Right lobe of liver (tissue), 6 donors: ENCODE measurements at regions not wholly inside any gene's neighbourhood (a gene's known extent, or its start where the extent isn't known, plus 50 kb on each side); places are given as distances from the start of the nearest gene placed in this dataset.

Experiments used
- ATAC-seq, 4 donors: fragments of 200-7000 bp; cut with Tn5 transposase; one replicate each; pipeline ENCODE4 v1.9.1; 2020; ENCODE audit warnings: mild to moderate bottlenecking in 4 of 4, moderate library complexity in 4 of 4
- DNase-seq, 3 donors: peaks; one replicate each; pipeline ENCODE4 v3.0.0-alpha.2; 2020
- H3K27ac ChIP-seq, 3 donors: fragments of 200-600 bp; one replicate each; pipeline ENCODE4 v1.8.0; 2022
- H3K27me3 ChIP-seq, 2 donors: fragments of 200-600 bp; one replicate each; pipeline ENCODE4 v1.8.0; 2022
- H3K36me3 ChIP-seq, 4 donors: fragments of 200-600 bp; sonication (generic) in 1 of 4; one replicate each; pipeline versions ENCODE4 v1.5.1 to v1.8.0; 2017 to 2022; ENCODE audit warnings: control low read depth in 1 of 4
- H3K4me1 ChIP-seq, 4 donors: fragments of 200-600 bp; sonication (generic) in 1 of 4; one replicate each; pipeline versions ENCODE4 v1.5.1 to v1.8.0; 2017 to 2022; ENCODE audit warnings: control low read depth in 1 of 4
- H3K4me3 ChIP-seq, 3 donors: fragments of 200-600 bp; one replicate each; pipeline ENCODE4 v1.8.0; 2022
- H3K9me3 ChIP-seq, 4 donors: fragments of 200-600 bp; sonication (generic) in 1 of 4; one replicate each; pipeline versions ENCODE4 v1.5.1 to v1.8.0; 2017 to 2022; ENCODE audit warnings: control low read depth in 1 of 4
- POLR2A ChIP-seq: fragments of 450-650 bp; IDR thresholded peaks from one replicate; pipeline ENCODE4 v1.6.1; 2017; ENCODE audit warnings: antibody characterized with exemption, mild to moderate bottlenecking
- WGBS: methylation state at CpG from one replicate; pipeline ENCODE4 v1.1.6; 2018; ENCODE audit warnings: low coverage, low lambda C conversion rate; ENCODE audit not compliant: insufficient coverage; ENCODE audit errors: missing lambda C conversion rate; 5-methylcytosine and 5-hydroxymethylcytosine counted together
- intact Hi-C, 2 donors: fragments of 100-400 bp; cut with DNase I; formaldehyde crosslinking; loops; one replicate each; pipeline versions ENCODE4 v1.11.2 to v1.14.1; 2022
- TF ChIP-seq, protein P1 (sequence below), 4 donors: fragments of 200-600 bp in 3 of 4; fragments of 450-650 bp in 1 of 4; IDR thresholded peaks; one replicate each; pipeline versions ENCODE4 v1.5.1 to v1.8.0; 2016 to 2022; ENCODE audit warnings: antibody characterized with exemption in 4 of 4, mild to moderate bottlenecking in 2 of 4
- donor health status: DM: no; HTN: yes; CAD: no.
- donor health status: DM: no; HTN: no; CAD: no.
- donor health status: DM: no; HTN: no; CAD: no.
- donor health status: DM: no; HTN: yes; CAD: no.
- donor health status: DM: no; HTN: yes; CAD: no.

DNA sequence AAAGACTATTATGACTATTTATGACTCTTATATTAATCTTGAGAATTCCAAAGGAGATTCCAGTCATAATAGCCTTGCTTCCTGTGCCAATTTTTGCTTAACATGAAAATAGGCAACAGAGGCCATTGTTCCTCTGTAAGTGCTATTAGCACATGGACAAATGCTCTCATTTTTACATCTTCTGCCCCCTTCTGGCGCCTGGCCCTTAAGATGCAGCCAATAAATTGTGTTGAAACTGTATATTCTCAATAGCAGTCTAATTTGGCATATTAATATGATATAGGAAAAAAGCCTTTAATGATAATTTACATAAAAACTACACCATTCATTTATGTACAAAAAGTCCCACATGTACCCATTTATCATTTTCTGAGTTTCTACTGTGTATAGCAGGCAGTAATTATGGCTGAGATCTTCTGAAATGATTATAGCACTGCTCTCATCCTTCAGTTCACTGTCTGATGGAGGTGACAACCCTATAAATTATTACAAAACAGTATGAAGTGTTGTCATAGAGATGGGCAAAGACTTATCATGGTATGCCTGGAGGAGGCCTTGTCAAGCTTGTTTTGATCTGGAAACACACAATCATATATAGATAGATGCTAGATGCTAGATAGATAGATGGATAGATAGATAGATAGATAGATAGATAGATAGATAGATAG, 613.3 kb downstream of the TSN start:
- intact Hi-C loops: no loop called here
- H3K9me3 ChIP-seq: no peaks in the 10 kb centered on the region
- no peak for ATAC-seq
- H3K36me3 ChIP-seq: no peaks in the 10 kb centered on the region
- 23% methylated on average over 1 of the region's 1 CpG for WGBS
- no peak for DNase-seq
- no peak overlapping the region for H3K27ac ChIP-seq
- H3K27me3 ChIP-seq: no peaks in the 10 kb centered on the region
- TF ChIP-seq POLR2A: no peak
- TF ChIP-seq, protein P1, sequence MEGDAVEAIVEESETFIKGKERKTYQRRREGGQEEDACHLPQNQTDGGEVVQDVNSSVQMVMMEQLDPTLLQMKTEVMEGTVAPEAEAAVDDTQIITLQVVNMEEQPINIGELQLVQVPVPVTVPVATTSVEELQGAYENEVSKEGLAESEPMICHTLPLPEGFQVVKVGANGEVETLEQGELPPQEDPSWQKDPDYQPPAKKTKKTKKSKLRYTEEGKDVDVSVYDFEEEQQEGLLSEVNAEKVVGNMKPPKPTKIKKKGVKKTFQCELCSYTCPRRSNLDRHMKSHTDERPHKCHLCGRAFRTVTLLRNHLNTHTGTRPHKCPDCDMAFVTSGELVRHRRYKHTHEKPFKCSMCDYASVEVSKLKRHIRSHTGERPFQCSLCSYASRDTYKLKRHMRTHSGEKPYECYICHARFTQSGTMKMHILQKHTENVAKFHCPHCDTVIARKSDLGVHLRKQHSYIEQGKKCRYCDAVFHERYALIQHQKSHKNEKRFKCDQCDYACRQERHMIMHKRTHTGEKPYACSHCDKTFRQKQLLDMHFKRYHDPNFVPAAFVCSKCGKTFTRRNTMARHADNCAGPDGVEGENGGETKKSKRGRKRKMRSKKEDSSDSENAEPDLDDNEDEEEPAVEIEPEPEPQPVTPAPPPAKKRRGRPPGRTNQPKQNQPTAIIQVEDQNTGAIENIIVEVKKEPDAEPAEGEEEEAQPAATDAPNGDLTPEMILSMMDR (IDR thresholded peaks at IDR 0.05): no peak
- no peak overlapping the region for H3K4me3 ChIP-seq
- H3K4me1 ChIP-seq: no peaks in the 10 kb centered on the region

DNA sequence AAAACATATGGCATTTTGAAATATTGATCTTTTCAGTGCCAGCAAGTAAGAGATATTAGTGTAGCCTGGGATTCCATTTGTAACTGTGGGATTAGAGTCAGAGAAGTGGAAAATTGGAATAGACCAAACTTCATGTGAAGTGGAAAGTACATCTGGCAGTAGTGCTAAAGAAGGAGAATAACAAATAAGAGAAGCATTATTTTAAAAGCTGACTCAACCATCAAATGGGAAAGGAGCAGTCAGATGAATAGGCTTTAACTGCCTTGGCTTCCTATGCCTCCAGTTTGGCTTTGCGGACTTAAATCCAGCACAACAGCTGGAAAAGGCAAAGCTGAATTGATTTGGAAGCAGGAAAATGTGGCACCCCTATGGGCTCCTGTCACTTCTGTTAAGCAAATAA, 623.1 kb downstream of the TSN start:
- no peak overlapping the region for H3K4me3 ChIP-seq
- no peak for ATAC-seq
- DNase-seq: no peak
- H3K27me3 ChIP-seq: no peaks in the 10 kb centered on the region
- no peaks in the 10 kb centered on the region for H3K9me3 ChIP-seq
- H3K27ac ChIP-seq: no peak overlapping the region
- no peaks in the 10 kb centered on the region for H3K4me1 ChIP-seq
- intact Hi-C loops: no loop called here
- H3K36me3 ChIP-seq: no peaks in the 10 kb centered on the region
- WGBS: 80% methylated on average over 1 of the region's 1 CpG
- TF ChIP-seq POLR2A: no peak
- TF ChIP-seq, protein P1 (IDR thresholded peaks at IDR 0.05): no peak

DNA sequence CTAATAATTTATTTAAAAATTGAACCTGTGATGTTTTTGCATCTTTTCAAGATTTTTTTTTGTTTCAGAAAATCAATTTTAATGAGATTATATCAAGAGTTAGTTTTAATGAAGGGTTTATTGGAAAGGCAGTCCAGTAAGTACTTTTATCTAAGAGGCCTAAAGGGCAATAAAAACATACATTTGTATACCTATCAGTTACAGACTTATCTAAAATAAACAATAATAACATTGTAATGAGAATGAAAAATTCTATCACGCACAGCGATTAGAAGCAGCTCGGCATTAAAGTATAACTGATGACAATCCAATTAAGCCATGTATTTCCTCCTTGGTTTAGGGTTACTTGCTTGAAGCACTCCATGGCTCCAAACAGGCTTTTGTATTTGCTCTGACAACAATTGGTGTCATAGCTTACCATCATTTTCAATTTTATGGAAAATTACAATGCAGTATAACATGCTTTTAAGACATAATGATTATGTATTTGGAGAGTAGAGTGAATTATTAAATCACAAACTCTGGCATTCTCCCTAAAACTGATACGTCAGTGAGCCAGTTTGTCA, 629.4 kb downstream of the TSN start:
- no peak overlapping the region for H3K27ac ChIP-seq
- TF ChIP-seq, protein P1 (IDR thresholded peaks at IDR 0.05): no peak
- TF ChIP-seq POLR2A: no peak
- WGBS: 71% methylated on average over 4 of the region's 4 CpGs
- DNase-seq (no peak), ATAC-seq (no peak)
- no peaks in the 10 kb centered on the region for H3K9me3 ChIP-seq
- no peaks in the 10 kb centered on the region for H3K36me3 ChIP-seq
- H3K27me3 ChIP-seq: no peaks in the 10 kb centered on the region
- intact Hi-C loops: no loop called here
- no peak overlapping the region for H3K4me3 ChIP-seq
- no peaks in the 10 kb centered on the region for H3K4me1 ChIP-seq

DNA sequence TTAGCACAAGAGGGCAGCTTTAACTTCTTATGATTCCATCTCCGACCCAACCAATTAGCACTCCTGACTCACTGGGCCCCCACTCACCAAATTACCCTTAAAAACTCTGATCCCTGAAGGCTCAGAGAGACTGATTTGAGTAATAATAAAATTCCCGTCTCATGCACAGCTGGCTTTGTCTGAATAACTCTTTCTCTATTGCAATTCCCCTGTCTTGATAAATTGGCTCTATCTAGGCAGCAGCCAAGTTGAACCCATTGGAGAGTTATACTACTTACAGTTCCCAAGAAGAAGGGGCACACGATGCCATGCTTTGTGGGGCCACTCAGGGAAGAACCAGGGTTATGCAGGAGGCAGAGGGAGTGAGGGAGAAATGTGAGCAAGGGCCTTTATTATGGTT, 632.8 kb downstream of the TSN start:
- DNase-seq (no peak), ATAC-seq (no peak)
- Histone ChIP-seq H3K27ac (no peak overlapping the region), H3K4me3 (no peak overlapping the region), H3K27me3 (no peaks in the 10 kb centered on the region), H3K4me1 (no peaks in the 10 kb centered on the region), H3K9me3 (no peaks in the 10 kb centered on the region), H3K36me3 (no peaks in the 10 kb centered on the region)
- 42% methylated on average over 3 of the region's 3 CpGs for WGBS
- no peak for TF ChIP-seq POLR2A
- TF ChIP-seq, protein P1 (IDR thresholded peaks at IDR 0.05): no peak
- intact Hi-C loops: no loop called here
